RWPE1 (cell line): ENCODE measurements at regions not wholly inside any gene's neighbourhood (a gene's known extent, or its start where the extent isn't known, plus 50 kb on each side); places are given as distances from the start of the nearest gene placed in this dataset.

Experiments
- CTCF ChIA-PET: fragments of 350-600 bp; sonication (Branson Sonifier 250); formaldehyde crosslinking; extraction: SDS; loops from one replicate; lab custom pipeline; 2021; lab: Yijun Ruan, JAX
- POLR2A ChIA-PET: fragments of 400-600 bp; formaldehyde crosslinking; extraction: SDS; loops from one replicate; lab custom pipeline; 2020; ENCODE audit warnings: antibody characterized with exemption; ENCODE audit not compliant: low non-redundant PET; lab: Yijun Ruan, JAX
- DNase-seq: peaks from one replicate; pipeline ENCODE4 v3.0.0; 2012; ENCODE audit warnings: low spot score
- H3K27ac ChIP-seq: fragments of 450-650 bp; 2 replicates; pipeline ENCODE4 v1.5.1; 2017
- CTCF ChIP-seq: fragments of 450-650 bp; conservative IDR thresholded peaks from 2 replicates; pipeline ENCODE4 v1.5.1; 2017; ENCODE audit warnings: low read depth, mild to moderate bottlenecking

- TF ChIP-seq CTCF: no peak
- H3K27ac ChIP-seq: no peak overlapping the region
- POLR2A ChIA-PET: interaction anchor here (0.7 kb wide), 1 partner anchor 141 kb away, joined by 8 read pairs; no protein-coding TSS in a partner anchor
- DNase-seq: no peak
- CTCF ChIA-PET: no interaction called here
These were observed 52.8 kb upstream of the LHCGR start for GRCh38 chr2:48808311-48808710.
